Cardiac muscle cell (in vitro differentiated cells and primary cell): ENCODE measurements at regions not wholly inside any gene's neighbourhood (a gene's known extent, or its start where the extent isn't known, plus 50 kb on each side); places are given as distances from the start of the nearest gene placed in this dataset.
A peak's percentile ranks its signal among the peaks of the same experiment; 100 is the strongest.

ENCODE experiments used
- DNase-seq, 2 donors: peaks; one replicate each; pipeline versions ENCODE4 v3.0.0 to v3.0.0-alpha.2; 2010 to 2017; ENCODE audit warnings: low read depth in 1 of 2, low spot score in 1 of 2
- H3K27ac ChIP-seq: fragments of 200-600 bp; sonication (generic); 2 replicates; pipeline ENCODE4 v1.5.1; 2016
- H3K27me3 ChIP-seq: fragments of 200-600 bp; sonication (generic); 2 replicates; pipeline ENCODE4 v1.6.0; 2016; ENCODE audit warnings: control low read depth
- H3K36me3 ChIP-seq: fragments of 200-600 bp; sonication (generic); 2 replicates; pipeline ENCODE4 v1.5.1; 2016; ENCODE audit warnings: control low read depth
- H3K4me1 ChIP-seq: fragments of 200-600 bp; sonication (generic); 2 replicates; pipeline ENCODE4 v1.8.1; 2017; ENCODE audit warnings: low read depth, mild to moderate bottlenecking, mixed run types
- H3K4me3 ChIP-seq: fragments of 200-600 bp; sonication (generic); 2 replicates; pipeline ENCODE4 v1.5.1; 2016; ENCODE audit warnings: mild to moderate bottlenecking
- H3K9me3 ChIP-seq: fragments of 200-600 bp; sonication (generic); 2 replicates; pipeline ENCODE4 v1.5.1; 2017; ENCODE audit warnings: low read depth, mild to moderate bottlenecking, control low read depth
- TF ChIP-seq, protein P1 (sequence below): IDR thresholded peaks from 2 replicates; pipeline ENCODE4 v1.5.1; 2012; ENCODE audit warnings: low read depth, mild to moderate bottlenecking, low read length

GRCh38 chr13:40146611-40147117 lies 491.2 kb downstream of the COG6 start:
- Histone ChIP-seq H3K4me3 (no peak overlapping the region), H3K36me3 (no peaks in the 10 kb centered on the region), H3K9me3 (no peaks in the 10 kb centered on the region), H3K27me3 (no peaks in the 10 kb centered on the region), H3K4me1 (no peaks in the 10 kb centered on the region), H3K27ac (no peak overlapping the region)
- TF ChIP-seq, protein P1, sequence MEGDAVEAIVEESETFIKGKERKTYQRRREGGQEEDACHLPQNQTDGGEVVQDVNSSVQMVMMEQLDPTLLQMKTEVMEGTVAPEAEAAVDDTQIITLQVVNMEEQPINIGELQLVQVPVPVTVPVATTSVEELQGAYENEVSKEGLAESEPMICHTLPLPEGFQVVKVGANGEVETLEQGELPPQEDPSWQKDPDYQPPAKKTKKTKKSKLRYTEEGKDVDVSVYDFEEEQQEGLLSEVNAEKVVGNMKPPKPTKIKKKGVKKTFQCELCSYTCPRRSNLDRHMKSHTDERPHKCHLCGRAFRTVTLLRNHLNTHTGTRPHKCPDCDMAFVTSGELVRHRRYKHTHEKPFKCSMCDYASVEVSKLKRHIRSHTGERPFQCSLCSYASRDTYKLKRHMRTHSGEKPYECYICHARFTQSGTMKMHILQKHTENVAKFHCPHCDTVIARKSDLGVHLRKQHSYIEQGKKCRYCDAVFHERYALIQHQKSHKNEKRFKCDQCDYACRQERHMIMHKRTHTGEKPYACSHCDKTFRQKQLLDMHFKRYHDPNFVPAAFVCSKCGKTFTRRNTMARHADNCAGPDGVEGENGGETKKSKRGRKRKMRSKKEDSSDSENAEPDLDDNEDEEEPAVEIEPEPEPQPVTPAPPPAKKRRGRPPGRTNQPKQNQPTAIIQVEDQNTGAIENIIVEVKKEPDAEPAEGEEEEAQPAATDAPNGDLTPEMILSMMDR, result no peak
- DNase-seq, result no peak

- H3K4me1 ChIP-seq, result no peaks in the 10 kb centered on the region
- no peaks in the 10 kb centered on the region for H3K27me3 ChIP-seq
- no peak overlapping the region for H3K27ac ChIP-seq
- DNase-seq, result no peak
- H3K36me3 ChIP-seq, result no peaks in the 10 kb centered on the region
- no peaks in the 10 kb centered on the region for H3K9me3 ChIP-seq
- H3K4me3 ChIP-seq, result no peak overlapping the region
- TF ChIP-seq, protein P1, result no peak
These were observed 492.6 kb downstream of the COG6 start for GRCh38 chr13:40148101-40148500.

DNA sequence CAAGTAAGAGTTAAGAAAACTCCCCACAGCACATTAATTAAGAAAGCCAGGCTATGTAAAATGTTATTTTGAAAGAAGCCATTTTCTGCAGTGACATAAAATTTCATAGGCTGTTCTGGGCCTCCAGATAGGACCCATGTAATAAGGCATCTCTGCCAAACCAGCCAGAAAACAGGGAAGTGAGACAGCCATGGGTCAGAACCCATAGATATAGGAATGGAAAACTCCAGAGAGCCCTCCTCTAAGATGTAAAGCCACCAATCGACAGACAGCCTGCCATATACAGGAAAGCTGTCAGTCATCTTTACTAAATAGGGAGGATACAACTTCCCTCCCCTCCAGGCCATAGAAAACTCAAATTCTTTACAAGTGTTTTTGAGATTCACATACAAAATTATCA lies 493.3 kb downstream of the COG6 start:
- no peak overlapping the region for H3K4me3 ChIP-seq
- H3K27me3 ChIP-seq, result no peaks in the 10 kb centered on the region
- TF ChIP-seq, protein P1, result no peak
- no peak overlapping the region for H3K27ac ChIP-seq
- H3K36me3 ChIP-seq, result no peaks in the 10 kb centered on the region
- H3K4me1 ChIP-seq, result no peaks in the 10 kb centered on the region
- H3K9me3 ChIP-seq, result no peaks in the 10 kb centered on the region
- no peak for DNase-seq

- DNase-seq, result peak in 1 of 2 donors; percentile 88
- H3K36me3 ChIP-seq, result no peaks in the 10 kb centered on the region
- no peak overlapping the region for H3K27ac ChIP-seq
- TF ChIP-seq, protein P1, result no peak
- no peaks in the 10 kb centered on the region for H3K9me3 ChIP-seq
- no peaks in the 10 kb centered on the region for H3K27me3 ChIP-seq
- H3K4me1 ChIP-seq, result no peaks in the 10 kb centered on the region
- H3K4me3 ChIP-seq, result no peak overlapping the region
These were observed 494.3 kb downstream of the COG6 start for GRCh38 chr13:40149611-40150274.

- Histone ChIP-seq H3K4me1 (no peaks in the 10 kb centered on the region), H3K9me3 (no peaks in the 10 kb centered on the region), H3K36me3 (no peaks in the 10 kb centered on the region), H3K27me3 (no peaks in the 10 kb centered on the region), H3K4me3 (no peak overlapping the region), H3K27ac (no peak overlapping the region)
- no peak for DNase-seq
- TF ChIP-seq, protein P1, result no peak
These were observed 496.2 kb downstream of the COG6 start for GRCh38 chr13:40151673-40152072.
